Activated T-helper 1 cell treated with Interleukin-2 at 50 U/mL for 16 hours (primary cell): ENCODE measurements at regions not wholly inside any gene's neighbourhood (a gene's known extent, or its start where the extent isn't known, plus 50 kb on each side); places are given as distances from the start of the nearest gene placed in this dataset.
"Not testable (repeated sequence)": the region's sequence is repeated elsewhere in the genome, so short reads cannot be mapped to it uniquely, and the experiment has no call there.

Source experiments
- DNase-seq: peaks from one replicate; pipeline ENCODE4 v3.0.0-alpha.2; 2020; ENCODE audit warnings: low read depth

DNA sequence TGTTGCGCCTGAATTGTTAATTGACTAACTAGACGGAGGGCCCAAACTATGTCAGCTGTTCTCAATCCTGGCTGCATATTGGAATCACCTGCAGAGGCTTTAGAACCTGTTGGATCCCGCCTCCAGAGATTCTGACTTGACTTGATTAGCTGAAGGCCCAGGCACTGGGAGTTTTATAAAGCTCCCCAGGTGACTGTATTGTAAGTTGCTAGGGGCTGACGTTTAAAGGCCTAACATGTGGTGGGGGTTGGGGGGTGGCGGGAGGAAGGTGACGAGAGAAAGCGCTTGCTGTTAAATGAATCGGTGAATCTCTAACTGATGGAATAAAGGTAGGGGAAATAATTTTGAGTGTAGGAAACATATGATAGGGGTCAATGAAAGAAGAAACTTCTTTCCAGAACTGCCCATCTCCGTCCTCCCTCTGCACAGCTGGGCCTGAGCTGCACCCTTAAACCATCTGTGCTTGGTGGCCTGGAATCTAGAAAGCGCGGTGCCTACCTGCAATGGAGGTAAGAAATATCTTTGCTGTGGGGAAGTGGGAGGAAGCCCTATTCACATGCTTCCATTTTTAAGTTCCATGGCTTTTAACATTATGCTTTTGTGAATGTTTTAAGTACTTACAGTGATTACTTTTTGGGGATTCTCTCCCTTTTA is 225.0 kb upstream of the FAM3C start:
- no peak for DNase-seq

DNA sequence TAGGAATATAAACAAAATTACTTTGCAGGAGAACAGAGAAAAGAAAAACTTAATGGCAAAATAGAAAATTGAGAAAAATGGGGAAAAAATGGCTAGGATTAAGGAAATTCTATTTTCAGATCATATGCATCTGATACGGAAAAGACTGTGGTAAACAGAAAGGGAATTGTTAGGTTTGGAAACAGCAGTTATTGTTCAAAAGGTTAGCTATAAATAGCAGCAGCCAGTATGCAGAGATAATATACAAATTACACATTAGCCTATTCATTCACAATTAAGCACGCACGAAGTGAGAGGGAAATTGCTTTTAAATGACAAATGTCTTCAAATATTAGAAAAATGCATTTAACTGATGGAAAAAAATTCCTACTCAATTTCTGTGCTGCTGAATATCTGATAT is 224.1 kb upstream of the FAM3C start:
- no peak for DNase-seq

DNA sequence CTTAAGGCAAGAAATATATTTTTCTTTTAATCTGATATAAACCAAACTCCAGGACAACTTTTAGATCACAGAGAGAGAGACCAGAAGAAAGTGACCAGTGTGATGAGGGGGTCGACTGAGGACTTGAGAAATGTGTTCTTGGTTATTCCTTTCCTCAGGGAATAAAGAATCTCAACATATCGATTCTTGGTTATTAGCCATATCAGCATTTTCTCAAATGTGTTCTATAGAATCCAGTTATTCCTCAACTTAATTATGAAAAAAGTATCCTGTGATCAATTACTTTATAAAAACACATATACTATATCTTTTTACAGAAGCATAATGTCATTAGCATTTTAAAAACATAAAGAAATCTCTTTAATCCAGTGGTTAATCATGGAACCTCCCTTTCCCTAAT is 222.1 kb upstream of the FAM3C start:
- no peak for DNase-seq

DNA sequence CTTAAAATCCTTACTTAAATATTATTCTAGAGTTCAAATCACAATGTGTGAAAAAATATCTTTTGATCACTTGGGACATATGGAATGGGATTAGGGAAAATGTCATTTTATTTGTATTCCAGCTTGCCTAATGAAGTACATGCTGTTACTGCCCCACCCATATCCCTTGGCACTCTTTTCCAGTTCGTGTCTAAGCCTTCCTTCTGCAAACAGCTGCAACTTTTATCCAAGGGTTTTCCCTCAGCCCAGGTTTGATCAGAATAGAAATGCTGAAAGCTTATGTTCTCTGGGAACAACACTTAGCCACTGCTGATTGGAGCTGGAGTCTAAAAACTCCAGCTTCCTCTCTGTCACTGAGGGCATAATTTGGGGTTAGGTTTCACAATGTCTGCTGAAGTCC is 214.1 kb upstream of the FAM3C start:
- no peak for DNase-seq

DNA sequence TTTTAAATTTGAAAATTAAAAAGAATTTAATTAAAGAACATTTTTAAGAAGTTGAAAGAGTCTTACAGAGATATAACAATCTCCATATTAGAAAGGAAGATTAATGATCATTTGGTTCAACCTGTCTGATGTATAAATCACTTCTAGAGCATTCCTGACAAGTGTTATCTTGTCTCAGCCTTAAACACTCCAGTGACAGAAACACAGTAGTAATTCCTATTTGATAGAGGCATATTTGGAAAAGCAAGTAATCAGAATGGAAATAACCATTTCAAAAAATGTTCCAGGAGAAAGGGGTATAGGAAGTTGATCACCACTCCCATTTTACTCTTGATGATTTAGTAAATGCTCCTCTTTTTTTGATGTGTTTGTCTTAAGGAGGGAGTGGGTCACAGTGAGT is 213.1 kb upstream of the FAM3C start:
- DNase-seq: no peak

DNA sequence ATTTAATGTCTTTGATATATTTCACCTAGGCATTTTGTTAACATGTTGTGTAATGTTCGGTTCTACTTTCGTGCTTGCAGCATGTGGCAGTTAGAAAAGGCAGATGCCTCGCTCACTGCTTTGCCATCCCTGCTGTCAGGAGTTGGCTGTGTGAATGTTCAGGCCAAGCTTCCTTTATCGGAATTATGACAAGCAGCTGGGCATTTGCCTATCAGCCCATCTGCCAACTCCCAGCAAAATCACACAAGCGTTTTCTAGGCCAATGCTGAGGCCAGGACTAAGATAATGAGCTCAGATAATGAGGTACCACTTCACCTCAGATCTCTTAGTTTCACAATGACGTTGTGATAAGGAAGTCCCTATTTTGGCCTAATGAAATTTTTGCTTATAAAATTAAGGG is 212.7 kb upstream of the FAM3C start:
- no peak for DNase-seq

DNA sequence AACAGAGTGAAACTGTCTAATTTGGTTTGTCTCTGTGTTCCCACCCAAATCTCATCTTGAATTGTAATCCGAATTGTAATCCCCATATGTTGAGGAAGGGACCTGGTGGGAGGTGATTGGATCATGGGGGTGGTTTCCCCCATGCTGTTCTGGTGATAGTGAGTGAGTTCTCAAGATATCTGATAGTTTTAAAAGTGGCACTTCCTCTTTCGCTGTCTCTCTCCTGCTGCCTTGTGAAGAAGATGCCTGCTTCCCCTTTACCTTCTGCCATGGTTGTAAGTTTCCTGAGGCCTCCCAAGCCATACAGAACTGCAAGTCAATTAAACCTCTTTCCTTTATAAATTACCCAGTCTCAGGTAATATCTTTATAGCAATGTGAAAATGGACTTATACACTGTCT is 212.1 kb upstream of the FAM3C start:
- DNase-seq: not testable (repeated sequence)

DNA sequence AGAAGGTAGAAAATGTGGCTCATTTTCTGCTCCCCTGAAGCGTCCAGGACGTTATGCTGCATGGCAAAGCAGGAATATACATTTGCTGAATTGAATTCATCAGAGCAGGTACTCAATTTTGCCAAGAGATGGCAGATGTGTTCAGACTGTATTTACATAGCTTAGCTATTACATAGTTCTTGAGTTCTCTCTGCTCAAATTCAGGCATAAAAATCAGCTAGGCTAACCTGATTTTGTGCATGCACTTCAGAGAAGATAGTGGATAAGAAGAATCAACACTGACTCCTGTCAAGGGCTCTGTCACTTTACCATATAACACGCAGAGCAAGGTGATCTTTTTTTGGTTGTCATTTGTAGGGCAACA is 209.2 kb upstream of the FAM3C start:
- DNase-seq: no peak

DNA sequence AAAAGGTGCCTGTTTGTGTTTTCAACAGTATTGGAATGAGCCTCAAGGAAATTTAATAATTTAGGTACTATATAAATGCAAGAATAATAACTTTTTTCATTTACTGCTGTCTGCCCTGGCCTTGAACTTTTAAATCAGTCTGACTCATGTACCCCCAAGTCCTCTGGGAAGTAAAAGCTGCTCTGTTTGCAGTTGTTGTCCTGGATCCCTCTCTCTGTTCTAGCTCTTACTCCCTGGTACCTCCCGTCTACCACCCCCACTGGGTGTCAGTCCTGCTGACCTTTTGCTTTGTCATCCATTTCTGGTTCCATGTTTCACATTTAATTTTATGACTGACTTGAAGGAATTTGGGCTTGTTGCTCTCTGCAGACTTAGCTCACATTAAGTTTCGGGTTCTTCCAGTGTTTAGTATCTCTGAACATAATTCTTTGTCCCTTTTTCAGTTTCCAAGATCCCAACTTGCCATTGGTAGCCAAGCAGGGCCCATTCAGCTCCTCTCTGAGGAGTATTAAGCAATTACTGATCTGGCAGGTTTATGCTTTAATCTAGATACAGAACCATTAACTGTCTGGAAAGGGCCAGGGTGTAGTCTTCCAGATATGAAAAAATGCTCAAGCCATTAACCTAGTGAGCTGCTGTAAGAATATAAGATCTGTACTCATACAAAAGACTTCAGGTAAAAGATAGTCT is 208.7 kb upstream of the FAM3C start:
- no peak for DNase-seq

DNA sequence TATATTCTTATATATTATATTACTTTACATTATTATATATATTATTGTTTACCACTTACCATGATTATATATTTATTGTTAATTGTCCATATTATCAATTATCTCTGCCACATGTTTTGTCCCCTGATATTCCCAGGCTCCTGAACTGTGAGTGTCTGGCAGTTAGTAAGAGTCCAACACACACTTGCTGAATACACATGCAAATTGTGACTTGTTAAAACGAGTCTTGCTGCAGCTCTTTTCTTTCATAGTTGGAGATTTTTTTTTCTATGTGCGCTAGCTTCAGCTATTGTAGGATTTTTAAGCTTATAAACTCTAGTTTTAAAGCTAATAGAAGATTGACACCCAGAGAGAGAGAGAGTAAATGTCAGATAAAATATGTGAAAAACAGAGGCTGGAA is 207.8 kb upstream of the FAM3C start:
- DNase-seq: no peak

DNA sequence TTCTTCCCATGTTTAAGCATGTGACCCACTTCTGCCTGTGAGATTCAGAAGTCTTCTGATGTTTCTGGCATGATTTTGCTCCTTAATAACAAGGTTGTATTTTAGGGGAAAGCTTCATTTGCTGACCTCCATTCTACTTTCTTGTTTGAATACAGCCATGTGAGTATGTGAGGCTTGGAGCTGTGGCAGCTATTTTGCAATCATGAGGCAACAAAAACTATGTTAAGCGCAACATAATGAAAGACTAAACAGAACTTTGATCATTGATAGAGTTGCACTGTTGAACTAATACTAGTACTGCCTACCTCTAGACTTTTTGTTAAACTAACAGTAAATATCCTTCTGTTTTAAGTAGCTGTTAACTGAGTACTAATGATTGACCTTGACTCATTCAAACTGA is 203.8 kb upstream of the FAM3C start:
- no peak for DNase-seq

DNA sequence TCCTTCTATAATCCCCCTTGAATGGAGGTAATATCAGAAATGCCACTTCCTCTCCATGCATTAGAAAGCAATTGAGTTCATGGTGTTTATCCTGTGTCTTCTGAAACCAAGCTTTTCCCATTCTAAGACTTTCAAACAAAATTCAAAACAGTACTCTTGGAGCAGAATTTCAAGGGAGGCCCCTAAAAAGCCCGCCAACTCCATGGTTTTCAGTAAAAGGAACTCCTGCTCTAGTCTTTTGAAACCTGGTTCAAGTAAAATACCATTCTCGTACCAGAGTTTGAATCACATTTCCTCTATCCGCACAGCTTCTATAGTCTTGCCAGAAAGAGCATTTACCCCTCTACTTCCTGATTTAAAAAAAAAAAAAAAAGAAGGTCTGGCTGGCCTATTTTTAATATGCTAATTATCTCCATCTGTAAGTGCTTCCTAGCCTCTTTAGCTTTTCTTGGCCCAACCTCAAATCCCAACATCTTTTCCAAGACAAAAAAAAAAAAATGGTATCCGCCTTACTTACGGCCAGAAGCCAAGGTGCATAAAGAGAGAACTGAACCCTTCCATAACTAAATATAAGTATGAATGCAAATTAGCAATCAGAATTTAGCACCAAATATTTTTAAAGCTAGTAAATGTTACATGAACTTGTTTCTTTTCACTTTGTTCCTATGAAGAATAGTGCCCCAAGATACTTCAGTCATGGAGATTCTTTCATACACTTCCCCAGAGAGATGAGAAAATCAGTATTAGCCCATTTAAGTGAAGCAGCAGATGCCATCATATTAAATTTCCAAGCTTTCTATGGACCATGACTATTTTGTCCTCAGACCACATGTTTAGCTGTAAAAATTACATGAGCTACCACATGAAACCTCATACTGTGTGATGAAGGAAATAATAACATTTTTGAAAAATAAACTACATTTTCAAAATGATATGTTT is 199.9 kb upstream of the FAM3C start:
- no peak for DNase-seq

DNA sequence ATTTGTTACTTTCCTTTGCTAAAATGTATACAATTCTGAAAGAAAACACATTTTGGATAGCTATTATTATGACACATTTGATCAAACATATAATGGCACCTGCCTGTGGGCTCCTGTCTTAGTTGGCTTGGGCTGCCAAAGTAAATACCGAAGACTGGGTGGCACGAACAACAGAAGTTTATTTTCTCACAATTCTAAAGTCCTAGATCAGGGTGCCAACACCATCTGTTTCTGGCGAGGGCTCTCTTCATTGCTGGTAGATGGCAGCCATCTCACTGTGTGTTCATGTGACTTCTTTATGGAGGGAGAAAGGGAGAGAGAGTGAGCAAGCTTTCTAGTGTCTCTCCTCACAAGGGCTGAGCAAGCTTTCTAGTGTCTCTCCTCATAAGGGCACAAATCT is 195.8 kb upstream of the FAM3C start:
- DNase-seq: no peak

DNA sequence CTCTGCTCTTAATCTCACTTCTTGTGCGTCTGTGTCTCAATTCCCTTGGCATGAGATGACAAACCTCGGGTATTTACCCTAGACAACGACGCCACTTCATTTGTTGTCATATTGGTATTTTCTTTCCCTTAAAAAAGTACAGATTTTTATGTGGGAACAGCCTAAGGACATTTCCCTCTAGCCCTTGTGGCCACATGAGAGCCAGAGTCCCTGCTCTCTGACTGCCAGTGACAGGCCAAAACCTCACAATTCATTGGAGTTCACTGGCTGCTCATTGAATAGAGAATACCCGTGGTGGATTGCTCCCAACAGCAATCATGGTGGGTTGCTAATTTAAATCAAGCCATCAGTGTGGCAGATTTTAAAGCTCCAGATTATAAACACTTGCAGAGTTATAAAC is 191.3 kb upstream of the FAM3C start:
- DNase-seq: no peak

DNA sequence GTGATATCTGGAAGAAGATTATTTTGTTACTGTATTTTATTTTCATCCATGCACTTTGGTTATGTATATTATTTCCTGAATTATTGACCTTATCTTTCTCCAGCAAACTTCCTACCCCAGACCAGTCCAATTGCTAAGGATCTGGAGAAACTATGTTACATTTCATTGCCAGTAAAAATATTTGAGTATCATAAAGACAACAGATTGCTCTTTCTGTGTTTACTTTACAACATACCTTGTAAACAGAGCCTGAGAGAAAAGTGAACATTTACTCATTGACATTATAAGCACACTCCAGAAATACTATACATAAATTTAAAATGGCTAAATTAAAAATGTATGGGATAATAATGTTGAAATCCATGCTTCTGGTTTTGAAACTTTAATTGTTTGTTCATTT is 186.2 kb upstream of the FAM3C start:
- DNase-seq: no peak

DNA sequence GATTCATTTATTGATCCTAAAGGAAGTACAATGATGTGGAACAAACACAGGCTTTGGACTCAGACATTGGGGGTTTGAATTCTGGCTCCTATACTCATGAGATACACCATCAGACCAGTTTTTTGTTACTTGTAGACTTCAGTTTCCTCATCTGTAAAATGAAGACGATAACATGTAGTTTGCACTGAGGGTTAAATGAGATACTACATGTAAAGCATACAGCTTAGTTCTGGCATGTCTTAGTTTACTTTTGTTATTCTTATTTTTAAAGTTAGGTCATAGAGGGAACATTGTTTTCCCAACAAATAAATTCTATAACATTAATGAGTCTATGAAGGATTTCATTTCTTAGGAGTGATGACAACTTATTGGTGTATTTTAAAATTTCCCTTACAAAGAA is 183.5 kb upstream of the FAM3C start:
- no peak for DNase-seq

DNA sequence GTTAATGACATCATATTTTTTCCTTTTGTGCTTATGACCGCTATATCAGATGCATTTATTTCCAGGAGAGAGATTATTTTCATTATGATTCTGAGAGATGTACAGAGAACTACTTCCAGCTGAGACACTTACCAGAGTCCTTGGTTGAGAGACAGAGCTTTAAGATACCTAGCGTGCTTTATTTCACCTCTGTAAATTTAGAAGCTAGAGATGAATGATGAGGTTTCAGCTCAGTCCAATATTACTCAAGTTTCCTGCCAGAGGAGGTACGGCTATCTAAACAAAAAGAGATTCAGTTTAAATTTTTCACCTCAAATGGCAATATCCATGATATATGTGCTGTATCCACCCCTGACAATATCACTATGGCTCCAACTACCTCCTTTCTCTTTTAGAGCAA is 182.6 kb upstream of the FAM3C start:
- DNase-seq: no peak

DNA sequence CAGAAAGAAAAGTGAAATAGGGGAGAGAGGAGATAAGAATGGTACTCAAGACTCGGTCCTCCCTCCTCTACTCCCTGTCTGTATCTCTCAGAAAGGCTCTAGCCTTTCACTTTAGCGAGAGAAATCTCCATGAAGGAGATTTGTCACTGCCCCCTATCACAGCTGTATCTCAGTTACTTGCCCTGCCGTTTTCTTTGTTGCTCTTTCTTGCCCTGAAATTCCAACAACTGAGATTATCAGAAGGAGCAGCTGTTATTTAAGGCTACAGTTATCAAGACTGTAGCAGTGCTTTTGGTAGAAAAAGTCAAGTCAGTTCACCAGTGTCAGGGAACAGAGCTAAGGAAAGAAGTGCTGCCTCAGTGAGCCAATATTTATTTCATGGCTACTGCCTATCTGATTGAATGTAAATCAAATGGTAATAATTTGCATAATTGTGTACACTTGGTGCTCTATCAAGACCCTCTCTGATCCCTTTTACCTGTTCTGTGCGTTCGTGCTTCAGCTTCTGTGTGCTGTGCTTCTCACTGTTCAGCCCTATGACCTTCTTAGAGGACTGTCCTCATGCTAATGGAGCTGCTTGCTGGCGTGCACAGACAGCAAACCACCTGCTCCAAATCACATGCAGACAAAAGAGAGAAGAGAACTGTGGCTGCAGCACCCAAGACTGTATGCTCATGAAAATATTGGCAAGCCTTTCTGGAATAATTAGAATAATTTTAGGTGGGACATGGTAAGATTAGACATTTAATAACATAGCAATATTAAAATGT is 180.2 kb upstream of the FAM3C start:
- DNase-seq: no peak

DNA sequence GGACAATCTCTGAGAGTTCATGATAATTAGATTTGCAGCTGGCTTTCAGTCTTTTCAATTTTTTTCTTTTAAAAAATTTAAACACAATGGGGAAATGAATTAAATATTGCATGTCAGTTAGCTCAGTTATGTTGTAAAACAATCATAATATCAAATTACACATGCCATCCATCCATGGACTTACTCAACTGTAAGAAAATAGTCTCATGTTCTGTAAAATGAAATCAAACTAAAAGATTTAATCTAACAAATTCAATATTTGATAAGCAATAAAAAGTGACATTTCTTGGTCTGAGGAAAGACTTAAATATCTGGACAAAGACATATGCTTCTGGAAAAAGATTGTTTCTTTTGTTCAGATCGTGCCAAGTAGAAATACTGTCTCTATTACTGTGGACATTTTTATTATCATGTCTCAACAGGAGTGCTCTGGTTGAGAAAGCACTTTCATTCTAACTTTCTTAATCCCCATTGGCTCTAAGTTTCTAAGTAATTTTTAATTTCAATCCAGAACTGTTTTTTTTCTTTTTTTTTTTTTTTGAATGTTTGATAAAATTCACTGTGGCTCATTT is 179.2 kb upstream of the FAM3C start:
- no peak for DNase-seq

DNA sequence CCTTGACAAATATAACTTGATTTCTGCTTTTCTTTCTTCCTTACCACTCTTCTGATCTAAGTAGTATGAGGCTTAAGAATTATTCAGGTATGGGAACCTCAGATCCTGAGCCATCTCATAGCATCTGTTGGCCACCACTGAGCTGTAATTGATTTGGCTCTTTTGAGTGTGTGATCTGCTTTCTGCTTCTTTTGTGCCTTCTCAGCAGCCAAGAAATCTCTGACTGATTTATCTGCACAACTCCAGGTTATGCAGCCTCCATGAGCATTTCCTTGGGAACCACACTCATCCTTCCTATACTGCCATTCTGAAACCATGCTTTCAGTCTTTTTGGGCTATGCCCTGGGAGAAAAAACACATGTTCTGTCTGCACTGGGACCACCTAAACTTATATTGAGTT is 178.0 kb upstream of the FAM3C start:
- DNase-seq: no peak

DNA sequence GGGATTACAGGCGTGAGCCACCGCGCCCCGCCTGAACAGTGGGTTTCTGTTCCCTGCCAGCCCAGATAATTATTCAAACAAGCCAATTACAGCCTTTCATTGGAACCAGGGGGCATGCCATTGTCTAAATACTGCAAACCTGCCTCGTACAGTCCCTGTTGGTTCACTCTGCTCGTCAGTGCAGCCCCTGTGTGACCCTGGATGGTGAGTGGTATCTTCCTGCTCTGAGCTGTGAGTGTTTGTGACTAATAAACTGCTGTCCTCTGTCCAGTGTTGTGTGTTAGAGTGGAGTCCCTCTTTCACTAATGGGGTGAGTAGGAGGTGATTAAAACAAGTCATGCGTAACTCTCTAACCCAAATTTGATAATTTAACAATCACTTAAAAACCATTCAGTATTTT is 176.5 kb upstream of the FAM3C start:
- no peak for DNase-seq

DNA sequence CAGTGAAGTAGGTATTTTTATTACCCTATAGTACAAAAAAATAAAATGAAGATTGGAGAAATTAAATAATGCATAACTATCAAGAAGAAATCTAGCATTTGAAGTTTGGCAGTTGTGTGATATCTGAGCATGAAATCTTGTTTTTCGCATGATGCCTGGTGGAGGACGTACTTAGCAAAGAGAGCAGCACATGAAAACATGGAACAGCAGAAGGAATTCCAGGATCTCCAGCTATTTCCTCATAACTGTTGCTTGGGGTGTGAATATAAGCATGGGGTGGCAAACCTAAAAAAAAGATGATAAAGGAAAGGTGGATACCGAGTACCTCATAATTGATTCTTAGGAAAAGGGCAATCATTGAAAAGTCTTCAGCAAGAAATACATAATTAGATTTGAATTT is 174.3 kb upstream of the FAM3C start:
- DNase-seq: no peak
